Pancreas (tissue), 10 donors: ENCODE measurements at regions not wholly inside any gene's neighbourhood (a gene's known extent, or its start where the extent isn't known, plus 50 kb on each side); places are given as distances from the start of the nearest gene placed in this dataset.

Experiments
- ATAC-seq, 4 donors: fragments of 200-7000 bp; cut with Tn5 transposase; one replicate each; pipeline versions ENCODE4 v1.8.0 to v1.9.1; 2020; ENCODE audit warnings: mild to moderate bottlenecking in 4 of 4, moderate library complexity in 4 of 4
- DNase-seq, 6 donors: peaks; one replicate each; pipeline ENCODE4 v3.0.0-alpha.2; 2020
- FAIRE-seq: peaks from 2 replicates; lab custom pipeline; 2012; peaks lifted over from hg19 to GRCh38; lab: Jason Lieb, UNC
- H3K27ac ChIP-seq, 4 donors: fragments of 200-600 bp; sonication (generic); 1 replicate in 3 of 4; 2 replicates in 1 of 4; pipeline versions ENCODE4 v1.5.0 to v1.8.0; 2020
- H3K27me3 ChIP-seq, 4 donors: fragments of 200-600 bp; one replicate each; pipeline ENCODE4 v1.8.0; 2021
- H3K36me3 ChIP-seq, 3 donors: fragments of 200-600 bp; sonication (generic) in 1 of 3; one replicate each; pipeline versions ENCODE4 v1.5.0 to v1.8.0; 2020 to 2021
- H3K4me1 ChIP-seq, 3 donors: fragments of 200-600 bp; one replicate each; pipeline ENCODE4 v1.8.0; 2021
- H3K4me3 ChIP-seq, 4 donors: fragments of 200-600 bp; sonication (generic) in 2 of 4; one replicate each; pipeline versions ENCODE4 v1.5.0 to v1.8.0; 2020 to 2021
- H3K9me3 ChIP-seq, 4 donors: fragments of 200-600 bp; one replicate each; pipeline ENCODE4 v1.8.0; 2021
- WGBS, 2 donors: extraction: QIAGEN DNeasy Blood & Tissue Kit; methylation state at CpG; one replicate each; pipeline ENCODE4 v1.1.7; 2013; 5-methylcytosine and 5-hydroxymethylcytosine counted together
- intact Hi-C, 3 donors: fragments of 100-400 bp; cut with DNase I; formaldehyde crosslinking; loops; one replicate each; pipeline versions ENCODE4 v1.11.1 to v1.14.2; 2022
- TF ChIP-seq, protein P1 (sequence below), 4 donors: fragments of 200-600 bp; sonication (generic) in 3 of 4; IDR thresholded peaks; one replicate each; pipeline versions ENCODE4 v1.5.0 to v1.8.0; 2021; ENCODE audit warnings: antibody characterized with exemption in 4 of 4
- donor health status: healthy with polysubstance abuse.
- donor health status: DM: no; HTN: no; CAD: no; lungs with moderate emphysema.
- donor health status: DM: no; HTN: no; CAD: no.
- donor health status: control.
- donor health status: control.
- donor health status: Bipolar disorder and iron deficiency.
- donor health status: DM: yes; HTN: yes; CAD: no.
- donor health status: DM: no; HTN: no; CAD: no.
- donor health status: DM: no; HTN: no; CAD: no.
- donor health status: DM: yes; HTN: yes; CAD: no.

DNA sequence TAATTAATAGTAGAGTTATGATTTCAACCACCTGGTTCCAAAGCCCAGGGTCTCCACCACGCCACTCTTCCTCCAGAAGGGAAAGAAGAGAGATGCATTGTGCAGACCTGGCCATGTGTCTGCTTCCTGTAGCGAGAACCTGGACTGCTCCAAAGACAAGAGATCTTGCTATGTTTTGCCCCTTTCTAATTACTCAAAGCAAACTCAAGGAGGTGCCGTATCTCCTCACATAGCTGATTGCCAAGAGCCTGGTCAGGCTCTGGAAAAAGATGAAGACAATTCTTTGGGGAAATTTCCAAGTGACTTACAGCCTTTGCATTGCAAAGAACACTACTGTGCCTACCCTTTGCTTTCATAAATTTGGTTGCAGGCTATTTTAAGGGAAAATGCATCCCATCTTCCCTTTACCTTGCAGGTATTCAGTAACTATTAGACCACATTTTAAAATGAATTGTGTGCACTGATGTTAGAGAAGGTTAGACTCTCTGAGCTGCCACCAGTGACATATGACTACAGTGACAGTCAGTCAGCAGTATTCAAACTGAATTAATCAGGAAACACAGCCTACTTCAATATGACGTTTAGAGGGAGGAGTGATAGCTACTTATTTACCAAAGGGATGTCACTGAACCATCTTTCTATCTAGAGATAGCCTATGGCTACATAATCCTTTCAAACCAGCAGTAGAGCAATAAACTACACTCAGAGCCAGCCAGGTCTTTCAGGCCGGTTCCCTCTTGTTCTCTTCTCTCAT, 842.1 kb upstream of the FANCL start:
- ATAC-seq (no peak), DNase-seq (no peak), FAIRE-seq (no peak)
- no peaks in the 10 kb centered on the region for H3K36me3 ChIP-seq
- H3K27ac ChIP-seq: no peak overlapping the region
- intact Hi-C loops: no loop called here
- no peaks in the 10 kb centered on the region for H3K27me3 ChIP-seq
- H3K4me3 ChIP-seq: no peak overlapping the region
- WGBS, 2 donors: 66% methylated on average over 5 of the region's 5 CpGs
- H3K9me3 ChIP-seq: no peaks in the 10 kb centered on the region
- H3K4me1 ChIP-seq: no peaks in the 10 kb centered on the region
- TF ChIP-seq, protein P1, sequence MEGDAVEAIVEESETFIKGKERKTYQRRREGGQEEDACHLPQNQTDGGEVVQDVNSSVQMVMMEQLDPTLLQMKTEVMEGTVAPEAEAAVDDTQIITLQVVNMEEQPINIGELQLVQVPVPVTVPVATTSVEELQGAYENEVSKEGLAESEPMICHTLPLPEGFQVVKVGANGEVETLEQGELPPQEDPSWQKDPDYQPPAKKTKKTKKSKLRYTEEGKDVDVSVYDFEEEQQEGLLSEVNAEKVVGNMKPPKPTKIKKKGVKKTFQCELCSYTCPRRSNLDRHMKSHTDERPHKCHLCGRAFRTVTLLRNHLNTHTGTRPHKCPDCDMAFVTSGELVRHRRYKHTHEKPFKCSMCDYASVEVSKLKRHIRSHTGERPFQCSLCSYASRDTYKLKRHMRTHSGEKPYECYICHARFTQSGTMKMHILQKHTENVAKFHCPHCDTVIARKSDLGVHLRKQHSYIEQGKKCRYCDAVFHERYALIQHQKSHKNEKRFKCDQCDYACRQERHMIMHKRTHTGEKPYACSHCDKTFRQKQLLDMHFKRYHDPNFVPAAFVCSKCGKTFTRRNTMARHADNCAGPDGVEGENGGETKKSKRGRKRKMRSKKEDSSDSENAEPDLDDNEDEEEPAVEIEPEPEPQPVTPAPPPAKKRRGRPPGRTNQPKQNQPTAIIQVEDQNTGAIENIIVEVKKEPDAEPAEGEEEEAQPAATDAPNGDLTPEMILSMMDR (IDR thresholded peaks at IDR 0.05): no peak

- TF ChIP-seq, protein P1 (IDR thresholded peaks at IDR 0.05): no peak
- WGBS, 2 donors: 53 to 63% methylated on average over 5 of the region's 5 CpGs
- FAIRE-seq: no peak
- no peak for ATAC-seq
- no peaks in the 10 kb centered on the region for H3K27me3 ChIP-seq
- no peaks in the 10 kb centered on the region for H3K9me3 ChIP-seq
- intact Hi-C loops: no loop called here
- no peaks in the 10 kb centered on the region for H3K4me1 ChIP-seq
- H3K4me3 ChIP-seq: no peak overlapping the region
- no peak for DNase-seq
- H3K36me3 ChIP-seq: no peaks in the 10 kb centered on the region
- no peak overlapping the region for H3K27ac ChIP-seq
These were observed 841.5 kb upstream of the FANCL start for GRCh38 chr2:59082657-59083056.

DNA sequence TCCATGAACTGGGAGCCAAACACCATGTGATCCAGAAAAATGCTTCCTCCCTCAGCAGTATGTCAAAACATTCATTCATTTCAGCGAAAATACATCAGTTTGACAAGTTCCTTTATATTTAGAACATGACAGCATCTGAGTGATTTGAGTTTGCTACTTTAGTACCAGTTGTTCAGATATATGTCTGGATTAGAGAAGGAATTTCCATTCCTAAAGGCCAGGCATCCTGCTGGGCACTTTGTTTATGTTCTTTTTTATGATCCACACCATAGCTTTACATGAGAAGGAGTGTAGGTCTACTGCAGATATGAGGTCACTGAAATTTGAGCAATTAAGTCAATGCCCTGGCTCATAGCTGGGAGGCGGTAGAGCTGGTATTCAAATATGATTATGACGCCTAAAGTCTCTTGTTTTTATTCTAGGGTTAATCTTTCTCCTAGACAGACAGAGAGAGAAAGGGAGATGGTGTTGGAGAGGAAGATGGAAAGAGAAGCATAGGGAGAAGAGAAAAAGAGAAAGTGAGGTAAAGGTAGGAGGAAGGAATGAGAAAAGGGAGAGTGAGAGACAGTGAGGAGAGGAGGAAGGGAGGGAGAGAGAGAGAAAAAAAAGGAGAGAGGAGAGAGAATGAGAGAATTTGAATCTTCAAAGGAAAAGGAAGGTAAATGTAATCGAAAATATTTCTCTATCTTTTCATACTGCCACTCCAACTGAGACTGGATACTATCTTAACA, 839.5 kb upstream of the FANCL start:
- Histone ChIP-seq H3K4me1 (no peaks in the 10 kb centered on the region), H3K27ac (no peak overlapping the region), H3K9me3 (no peaks in the 10 kb centered on the region), H3K4me3 (no peak overlapping the region), H3K27me3 (no peaks in the 10 kb centered on the region), H3K36me3 (no peaks in the 10 kb centered on the region)
- no peak for ATAC-seq
- FAIRE-seq: no peak
- no peak for DNase-seq
- TF ChIP-seq, protein P1 (IDR thresholded peaks at IDR 0.05): no peak
- intact Hi-C loops: no loop called here
- 69 to 75% methylated on average over 4 of the region's 4 CpGs for WGBS, 2 donors

- no peak overlapping the region for H3K4me3 ChIP-seq
- H3K27ac ChIP-seq: no peak overlapping the region
- H3K4me1 ChIP-seq: no peaks in the 10 kb centered on the region
- 64 to 74% methylated on average over 6 of the region's 6 CpGs for WGBS, 2 donors
- FAIRE-seq (no peak), ATAC-seq (no peak), DNase-seq (no peak)
- no peaks in the 10 kb centered on the region for H3K27me3 ChIP-seq
- intact Hi-C loops: no loop called here
- no peaks in the 10 kb centered on the region for H3K36me3 ChIP-seq
- H3K9me3 ChIP-seq: no peaks in the 10 kb centered on the region
- TF ChIP-seq, protein P1 (IDR thresholded peaks at IDR 0.05): no peak
These were observed 836.9 kb upstream of the FANCL start for GRCh38 chr2:59077981-59078531.
